ENCODE measurements at regions not wholly inside any gene's neighbourhood (a gene's known extent, or its start where the extent isn't known, plus 50 kb on each side); places are given as distances from the start of the nearest gene placed in this dataset.
A peak's percentile ranks its signal among the peaks of the same experiment; 100 is the strongest.

- Histone ChIP-seq H3K9me3 (ENCODE audit: low read length) (no peaks in the 10 kb centered on the region), H3K4me3 (ENCODE audit: low read length) (no peak overlapping the region), H3K27ac (ENCODE audit: low read depth, low read length) (no peak overlapping the region), H3K27me3 (ENCODE audit: insufficient read depth, low read length, poor library complexity, severe bottlenecking) (no peaks in the 10 kb centered on the region), H3K4me1 (ENCODE audit: insufficient read depth, low read length) (no peaks in the 10 kb centered on the region), H3K36me3 (ENCODE audit: insufficient read depth, low read length) (no peaks in the 10 kb centered on the region)
- ChIA-PET CTCF (no interaction called here), POLR2A (no interaction called here)
- Mint-ChIP-seq H3K4me3 (no peak overlapping the region), H3K4me1 (no peaks in the 10 kb centered on the region), H3K9me3 (peaks cover 0 to 12% (median 5%) of the 10 kb centered on the region in 5 donors), H3K27ac (no peak overlapping the region), H3K27me3 (no peaks in the 10 kb centered on the region), H3K36me3 (peaks cover 0 to 7% (median 7%) of the 10 kb centered on the region in 3 donors)
- DNase-seq: no peak
Measured at GRCh38 chr3:20361000-20361399, 175.0 kb upstream of the SGO1 start.

GRCh38 chr3:20353286-20353685, 167.3 kb upstream of the SGO1 start:
- Histone ChIP-seq H3K9me3 (ENCODE audit: low read length) (no peaks in the 10 kb centered on the region), H3K27ac (ENCODE audit: low read depth, low read length) (no peak overlapping the region), H3K27me3 (ENCODE audit: insufficient read depth, low read length, poor library complexity, severe bottlenecking) (no peaks in the 10 kb centered on the region), H3K36me3 (ENCODE audit: insufficient read depth, low read length) (no peaks in the 10 kb centered on the region), H3K4me1 (ENCODE audit: insufficient read depth, low read length) (no peaks in the 10 kb centered on the region), H3K4me3 (ENCODE audit: low read length) (no peak overlapping the region)
- Mint-ChIP-seq H3K9me3 (peaks cover 0 to 6% (median 4%) of the 10 kb centered on the region in 5 donors), H3K27me3 (no peaks in the 10 kb centered on the region), H3K4me3 (no peak overlapping the region), H3K4me1 (no peaks in the 10 kb centered on the region), H3K27ac (no peak overlapping the region), H3K36me3 (peaks cover 0 to 1% (median 0%) of the 10 kb centered on the region in 3 donors)
- ChIA-PET CTCF (no interaction called here), POLR2A (no interaction called here)
- no peak for DNase-seq

- Mint-ChIP-seq H3K4me3 (no peak overlapping the region), H3K27ac (no peak overlapping the region), H3K36me3 (peaks cover 0 to 1% (median 0%) of the 10 kb centered on the region in 3 donors), H3K27me3 (no peaks in the 10 kb centered on the region), H3K9me3 (peaks cover 0 to 6% (median 4%) of the 10 kb centered on the region in 5 donors), H3K4me1 (no peaks in the 10 kb centered on the region)
- Histone ChIP-seq H3K27ac (ENCODE audit: low read depth, low read length) (no peak overlapping the region), H3K4me3 (ENCODE audit: low read length) (no peak overlapping the region), H3K4me1 (ENCODE audit: insufficient read depth, low read length) (no peaks in the 10 kb centered on the region), H3K27me3 (ENCODE audit: insufficient read depth, low read length, poor library complexity, severe bottlenecking) (no peaks in the 10 kb centered on the region), H3K9me3 (ENCODE audit: low read length) (no peaks in the 10 kb centered on the region), H3K36me3 (ENCODE audit: insufficient read depth, low read length) (no peaks in the 10 kb centered on the region)
- ChIA-PET CTCF (no interaction called here), POLR2A (no interaction called here)
- DNase-seq: no peak
Measured at GRCh38 chr3:20352546-20353179, 166.7 kb upstream of the SGO1 start.

- Histone ChIP-seq H3K4me3 (ENCODE audit: low read length) (no peak overlapping the region), H3K27ac (ENCODE audit: low read depth, low read length) (no peak overlapping the region), H3K4me1 (ENCODE audit: insufficient read depth, low read length) (no peaks in the 10 kb centered on the region), H3K9me3 (ENCODE audit: low read length) (no peaks in the 10 kb centered on the region), H3K27me3 (ENCODE audit: insufficient read depth, low read length, poor library complexity, severe bottlenecking) (no peaks in the 10 kb centered on the region), H3K36me3 (ENCODE audit: insufficient read depth, low read length) (no peaks in the 10 kb centered on the region)
- Mint-ChIP-seq H3K27ac (no peak overlapping the region), H3K4me3 (no peak overlapping the region), H3K36me3 (peaks cover 0 to 1% (median 0%) of the 10 kb centered on the region in 3 donors), H3K27me3 (no peaks in the 10 kb centered on the region), H3K4me1 (no peaks in the 10 kb centered on the region), H3K9me3 (no peaks in the 10 kb centered on the region)
- POLR2A ChIA-PET: no interaction called here
- CTCF ChIA-PET: no interaction called here
- DNase-seq: no peak
Measured at GRCh38 chr3:20350449-20350848, 164.4 kb upstream of the SGO1 start.

GRCh38 chr3:20346916-20347315, 160.9 kb upstream of the SGO1 start:
- Histone ChIP-seq H3K4me3 (ENCODE audit: low read length) (no peak overlapping the region), H3K4me1 (ENCODE audit: insufficient read depth, low read length) (no peaks in the 10 kb centered on the region), H3K27me3 (ENCODE audit: insufficient read depth, low read length, poor library complexity, severe bottlenecking) (no peaks in the 10 kb centered on the region), H3K27ac (ENCODE audit: low read depth, low read length) (no peak overlapping the region), H3K36me3 (ENCODE audit: insufficient read depth, low read length) (no peaks in the 10 kb centered on the region), H3K9me3 (ENCODE audit: low read length) (no peaks in the 10 kb centered on the region)
- H3K27me3 Mint-ChIP-seq: no peaks in the 10 kb centered on the region
- no peaks in the 10 kb centered on the region for H3K9me3 Mint-ChIP-seq
- H3K36me3 Mint-ChIP-seq: peaks cover 0 to 1% (median 0%) of the 10 kb centered on the region in 3 donors
- no peak overlapping the region for H3K4me3 Mint-ChIP-seq
- H3K4me1 Mint-ChIP-seq: no peaks in the 10 kb centered on the region
- ChIA-PET CTCF (no interaction called here), POLR2A (no interaction called here)
- no peak for DNase-seq
- H3K27ac Mint-ChIP-seq: no peak overlapping the region

GRCh38 chr3:20346369-20346768, 160.4 kb upstream of the SGO1 start:
- Histone ChIP-seq H3K4me3 (ENCODE audit: low read length) (no peak overlapping the region), H3K27me3 (ENCODE audit: insufficient read depth, low read length, poor library complexity, severe bottlenecking) (no peaks in the 10 kb centered on the region), H3K4me1 (ENCODE audit: insufficient read depth, low read length) (no peaks in the 10 kb centered on the region), H3K9me3 (ENCODE audit: low read length) (no peaks in the 10 kb centered on the region), H3K36me3 (ENCODE audit: insufficient read depth, low read length) (no peaks in the 10 kb centered on the region), H3K27ac (ENCODE audit: low read depth, low read length) (no peak overlapping the region)
- Mint-ChIP-seq H3K27ac (peak overlapping the region in 1 of 8 donors; percentile 2), H3K4me1 (no peaks in the 10 kb centered on the region), H3K4me3 (no peak overlapping the region), H3K27me3 (no peaks in the 10 kb centered on the region), H3K36me3 (peaks cover 0 to 1% (median 0%) of the 10 kb centered on the region in 3 donors), H3K9me3 (no peaks in the 10 kb centered on the region)
- POLR2A ChIA-PET: no interaction called here
- CTCF ChIA-PET: no interaction called here
- no peak for DNase-seq

- Mint-ChIP-seq H3K4me3 (no peak overlapping the region), H3K27me3 (no peaks in the 10 kb centered on the region), H3K9me3 (no peaks in the 10 kb centered on the region), H3K27ac (no peak overlapping the region), H3K4me1 (peaks cover 0 to 5% (median 0%) of the 10 kb centered on the region in 3 donors), H3K36me3 (no peaks in the 10 kb centered on the region)
- CTCF ChIA-PET: no interaction called here
- POLR2A ChIA-PET: no interaction called here
- Histone ChIP-seq H3K4me3 (ENCODE audit: low read length) (no peak overlapping the region), H3K27me3 (ENCODE audit: insufficient read depth, low read length, poor library complexity, severe bottlenecking) (no peaks in the 10 kb centered on the region), H3K4me1 (ENCODE audit: insufficient read depth, low read length) (no peaks in the 10 kb centered on the region), H3K36me3 (ENCODE audit: insufficient read depth, low read length) (no peaks in the 10 kb centered on the region), H3K27ac (ENCODE audit: low read depth, low read length) (no peak overlapping the region), H3K9me3 (ENCODE audit: low read length) (no peaks in the 10 kb centered on the region)
- no peak for DNase-seq
Measured at GRCh38 chr3:20344400-20344959, 158.5 kb upstream of the SGO1 start.

GRCh38 chr3:20343790-20344189, 157.8 kb upstream of the SGO1 start:
- H3K27ac ChIP-seq (ENCODE audit: low read depth, low read length): no peak overlapping the region
- Mint-ChIP-seq H3K36me3 (no peaks in the 10 kb centered on the region), H3K27ac (no peak overlapping the region), H3K4me3 (no peak overlapping the region), H3K9me3 (no peaks in the 10 kb centered on the region), H3K27me3 (no peaks in the 10 kb centered on the region), H3K4me1 (peaks cover 0 to 5% (median 0%) of the 10 kb centered on the region in 3 donors)
- H3K9me3 ChIP-seq (ENCODE audit: low read length): no peaks in the 10 kb centered on the region
- CTCF ChIA-PET: no interaction called here
- no peaks in the 10 kb centered on the region for H3K36me3 ChIP-seq (ENCODE audit: insufficient read depth, low read length)
- no peaks in the 10 kb centered on the region for H3K27me3 ChIP-seq (ENCODE audit: insufficient read depth, low read length, poor library complexity, severe bottlenecking)
- no peak for DNase-seq
- H3K4me3 ChIP-seq (ENCODE audit: low read length): no peak overlapping the region
- POLR2A ChIA-PET: no interaction called here
- no peaks in the 10 kb centered on the region for H3K4me1 ChIP-seq (ENCODE audit: insufficient read depth, low read length)
